HFFc6 (cell line): ENCODE measurements at regions not wholly inside any gene's neighbourhood (a gene's known extent, or its start where the extent isn't known, plus 50 kb on each side); places are given as distances from the start of the nearest gene placed in this dataset.
"Not testable (repeated sequence)": the region's sequence is repeated elsewhere in the genome, so short reads cannot be mapped to it uniquely, and the experiment has no call there.

Experiments used
- DNase-seq: peaks from one replicate; pipeline ENCODE4 v3.0.0-alpha.2; 2018
- H3K27ac Mint-ChIP-seq: 2 replicates; pipeline ENCODE4 v1.8.0; 2020; ENCODE audit warnings: mild to moderate bottlenecking, mixed read lengths
- H3K27me3 Mint-ChIP-seq: 2 replicates; pipeline ENCODE4 v1.8.0; 2021; ENCODE audit warnings: mild to moderate bottlenecking, moderate library complexity, mixed read lengths; ENCODE audit not compliant: insufficient read depth
- H3K36me3 Mint-ChIP-seq: 2 replicates; pipeline ENCODE4 v1.8.0; 2021; ENCODE audit warnings: low read depth, mixed read lengths
- H3K4me1 Mint-ChIP-seq: 2 replicates; pipeline ENCODE4 v1.8.0; 2020; ENCODE audit warnings: low read depth, mixed read lengths
- H3K4me3 Mint-ChIP-seq: 2 replicates; pipeline ENCODE4 v1.8.0; 2020; ENCODE audit warnings: mild to moderate bottlenecking, moderate library complexity, mixed read lengths
- H3K9me3 Mint-ChIP-seq: 2 replicates; pipeline ENCODE4 v1.8.0; 2020; ENCODE audit warnings: mild to moderate bottlenecking, mixed read lengths
- CTCF ChIP-seq: fragments of 200-600 bp; sonication (generic); IDR thresholded peaks from 2 replicates; pipeline ENCODE4 v1.5.0; 2021; ENCODE audit warnings: antibody characterized with exemption, mild to moderate bottlenecking

- no peaks in the 10 kb centered on the region; the same call in 1 of the 2 replicates for H3K27me3 Mint-ChIP-seq
- H3K9me3 Mint-ChIP-seq, result peaks cover 21% of the 10 kb centered on the region
- no peak for DNase-seq
- no peak overlapping the region for H3K4me3 Mint-ChIP-seq
- no peaks in the 10 kb centered on the region for H3K4me1 Mint-ChIP-seq
- no peak for TF ChIP-seq CTCF
- peaks cover 4% of the 10 kb centered on the region; the same call in 1 of the 2 replicates for H3K36me3 Mint-ChIP-seq
- no peak overlapping the region for H3K27ac Mint-ChIP-seq
Measured at GRCh38 chr18:40292985-40293710, 1661.9 kb upstream of the PIK3C3 start.

GRCh38 chr18:40283560-40283959, 1671.5 kb upstream of the PIK3C3 start:
- TF ChIP-seq CTCF, result no peak
- H3K9me3 Mint-ChIP-seq, result peaks cover 26% of the 10 kb centered on the region
- no peaks in the 10 kb centered on the region for H3K27me3 Mint-ChIP-seq
- no peak overlapping the region for H3K4me3 Mint-ChIP-seq
- H3K4me1 Mint-ChIP-seq, result no peaks in the 10 kb centered on the region
- H3K36me3 Mint-ChIP-seq, result 0 out of 2 replicates have a peak, but pooled peaks cover 4% of the 10 kb centered on the region
- no peak overlapping the region for H3K27ac Mint-ChIP-seq
- DNase-seq, result no peak

- peaks cover 32% of the 10 kb centered on the region for H3K9me3 Mint-ChIP-seq
- not testable (repeated sequence) for H3K4me3 Mint-ChIP-seq, DNase-seq, H3K27ac Mint-ChIP-seq, H3K4me1 Mint-ChIP-seq, H3K36me3 Mint-ChIP-seq, H3K27me3 Mint-ChIP-seq
Measured at GRCh38 chr18:40281356-40281755, 1673.7 kb upstream of the PIK3C3 start.

GRCh38 chr18:40274618-40275196, 1680.3 kb upstream of the PIK3C3 start:
- TF ChIP-seq CTCF, result no peak
- no peaks in the 10 kb centered on the region for H3K36me3 Mint-ChIP-seq
- no peak overlapping the region for H3K27ac Mint-ChIP-seq
- DNase-seq, result no peak
- no peaks in the 10 kb centered on the region for H3K4me1 Mint-ChIP-seq
- no peaks in the 10 kb centered on the region for H3K27me3 Mint-ChIP-seq
- H3K4me3 Mint-ChIP-seq, result no peak overlapping the region
- H3K9me3 Mint-ChIP-seq, result peaks cover 29% of the 10 kb centered on the region

- Mint-ChIP-seq H3K4me3 (no peak overlapping the region), H3K4me1 (no peaks in the 10 kb centered on the region), H3K27ac (no peak overlapping the region), H3K27me3 (no peaks in the 10 kb centered on the region), H3K36me3 (no peaks in the 10 kb centered on the region), H3K9me3 (peaks cover 40% of the 10 kb centered on the region)
- TF ChIP-seq CTCF, result no peak
- DNase-seq, result no peak
Measured at GRCh38 chr18:40272630-40273231, 1682.3 kb upstream of the PIK3C3 start.
